ENCODE measurements at regions not wholly inside any gene's neighbourhood (a gene's known extent, or its start where the extent isn't known, plus 50 kb on each side); places are given as distances from the start of the nearest gene placed in this dataset.
A peak's percentile ranks its signal among the peaks of the same experiment; 100 is the strongest.

- no peak for ATAC-seq
Observed at GRCh38 chrX:45524805-45525204, 324.1 kb upstream of the DIPK2B start.

GRCh38 chrX:45524296-45524695 lies 323.6 kb upstream of the DIPK2B start:
- no peaks in the 10 kb centered on the region for H3K36me3 ChIP-seq
- no peak overlapping the region for H3K27ac ChIP-seq
- no peaks in the 10 kb centered on the region for H3K4me1 ChIP-seq
- TF ChIP-seq, protein P1, sequence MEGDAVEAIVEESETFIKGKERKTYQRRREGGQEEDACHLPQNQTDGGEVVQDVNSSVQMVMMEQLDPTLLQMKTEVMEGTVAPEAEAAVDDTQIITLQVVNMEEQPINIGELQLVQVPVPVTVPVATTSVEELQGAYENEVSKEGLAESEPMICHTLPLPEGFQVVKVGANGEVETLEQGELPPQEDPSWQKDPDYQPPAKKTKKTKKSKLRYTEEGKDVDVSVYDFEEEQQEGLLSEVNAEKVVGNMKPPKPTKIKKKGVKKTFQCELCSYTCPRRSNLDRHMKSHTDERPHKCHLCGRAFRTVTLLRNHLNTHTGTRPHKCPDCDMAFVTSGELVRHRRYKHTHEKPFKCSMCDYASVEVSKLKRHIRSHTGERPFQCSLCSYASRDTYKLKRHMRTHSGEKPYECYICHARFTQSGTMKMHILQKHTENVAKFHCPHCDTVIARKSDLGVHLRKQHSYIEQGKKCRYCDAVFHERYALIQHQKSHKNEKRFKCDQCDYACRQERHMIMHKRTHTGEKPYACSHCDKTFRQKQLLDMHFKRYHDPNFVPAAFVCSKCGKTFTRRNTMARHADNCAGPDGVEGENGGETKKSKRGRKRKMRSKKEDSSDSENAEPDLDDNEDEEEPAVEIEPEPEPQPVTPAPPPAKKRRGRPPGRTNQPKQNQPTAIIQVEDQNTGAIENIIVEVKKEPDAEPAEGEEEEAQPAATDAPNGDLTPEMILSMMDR (IDR thresholded peaks at IDR 0.05): no peak
- TF ChIP-seq POLR2A (IDR thresholded peaks at IDR 0.05) (no peak), POLR2AphosphoS5 (IDR thresholded peaks at IDR 0.05) (no peak)
- whole genome bisulfite sequencing, 2 donors (ENCODE audit: low coverage in 1 of 2): 82 to 90% methylated on average over 1 of the region's 1 CpG
- no peak overlapping the region for H3K4me3 ChIP-seq
- H3K9me3 ChIP-seq: no peaks in the 10 kb centered on the region
- ATAC-seq: no peak
- no peaks in the 10 kb centered on the region for H3K27me3 ChIP-seq

More at GRCh38 chrX:45524805-45525204, 324.1 kb upstream of the DIPK2B start:
- Histone ChIP-seq H3K9me3 (no peaks in the 10 kb centered on the region), H3K27ac (no peak overlapping the region), H3K27me3 (no peaks in the 10 kb centered on the region), H3K36me3 (no peaks in the 10 kb centered on the region), H3K4me3 (no peak overlapping the region), H3K4me1 (no peaks in the 10 kb centered on the region)
- no peak for TF ChIP-seq POLR2AphosphoS5 (IDR thresholded peaks at IDR 0.05)
- TF ChIP-seq, protein P1 (IDR thresholded peaks at IDR 0.05): no peak
- TF ChIP-seq POLR2A (IDR thresholded peaks at IDR 0.05): no peak
- TF ChIP-seq EP300 (IDR thresholded peaks at IDR 0.05): no peak
- WGBS, 2 donors (ENCODE audit: low coverage in 1 of 2): 53 to 100% methylated on average over 1 to 3 of the region's 3 CpGs

DNA sequence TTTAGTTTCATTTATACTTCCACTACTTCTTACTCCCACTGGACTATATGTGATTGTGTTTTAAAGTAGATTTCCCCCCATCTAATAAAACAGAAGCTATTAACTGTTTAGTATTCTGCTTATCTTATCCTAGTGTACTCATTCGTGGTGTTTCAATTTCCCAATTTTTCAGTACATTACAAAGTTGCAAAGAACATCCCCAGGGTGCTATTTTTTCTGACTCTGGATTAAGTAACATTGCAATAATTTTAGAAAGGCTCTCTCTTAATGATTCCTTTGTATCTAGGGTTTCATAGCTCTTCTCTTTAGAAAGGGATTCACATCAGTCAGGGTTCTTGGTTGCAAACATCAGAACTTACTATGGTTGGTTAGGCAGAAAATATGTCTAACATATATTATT lies 317.9 kb upstream of the DIPK2B start:
- Histone ChIP-seq H3K9me3 (no peaks in the 10 kb centered on the region), H3K36me3 (no peaks in the 10 kb centered on the region), H3K4me1 (peaks cover 0 to 26% (median 10%) of the 10 kb centered on the region in 3 donors), H3K27me3 (no peaks in the 10 kb centered on the region), H3K27ac (no peak overlapping the region), H3K4me3 (no peak overlapping the region)
- WGBS, 2 donors (ENCODE audit: low coverage in 1 of 2): 17 to 50% methylated on average over 1 of the region's 1 CpG
- TF ChIP-seq EP300 (IDR thresholded peaks at IDR 0.05) (no peak), POLR2AphosphoS5 (IDR thresholded peaks at IDR 0.05) (no peak)
- TF ChIP-seq, protein P1 (IDR thresholded peaks at IDR 0.05): no peak
- no peak for ATAC-seq

DNA sequence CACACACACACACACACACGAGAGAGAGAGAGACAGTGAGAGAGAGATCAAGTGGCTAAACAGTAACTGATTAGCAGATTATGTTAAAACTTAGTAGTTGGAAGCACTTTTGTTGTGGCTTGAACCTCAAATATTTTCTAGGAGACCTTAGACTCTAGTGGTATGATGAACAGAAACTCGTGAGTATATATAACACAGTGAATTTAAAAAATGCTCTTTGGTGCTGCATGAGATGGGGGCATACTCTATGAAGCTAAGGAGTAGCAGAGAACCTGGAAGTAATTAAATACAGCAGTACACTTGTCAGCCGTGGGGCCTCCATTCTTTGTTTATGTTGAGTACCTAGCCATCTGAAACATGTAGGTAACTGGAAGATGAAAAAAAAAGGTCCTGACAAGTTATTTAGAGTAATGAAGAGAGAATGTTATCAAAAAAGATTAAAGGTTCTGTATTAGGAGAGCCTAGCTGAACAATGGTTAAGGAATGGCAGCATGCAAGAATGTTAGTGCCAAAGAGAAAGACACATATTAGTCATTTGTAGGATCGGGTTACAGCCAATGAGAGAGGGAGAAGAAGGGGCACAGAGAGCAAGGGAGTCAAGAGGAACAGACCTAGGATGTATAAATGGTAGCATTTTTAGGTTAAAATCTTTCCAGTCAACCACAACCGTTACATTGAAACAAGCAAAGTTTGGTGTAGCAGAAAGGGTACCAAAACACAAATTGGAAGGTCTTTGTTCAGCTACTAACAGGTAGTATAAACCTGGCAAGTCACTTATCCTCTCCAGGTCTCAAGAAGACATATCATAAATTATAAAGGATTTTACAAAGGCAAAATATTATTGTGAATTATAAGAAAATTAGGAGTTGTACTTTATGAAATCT lies 316.7 kb upstream of the DIPK2B start:
- H3K27ac ChIP-seq: no peak overlapping the region
- 46 to 67% methylated on average over 1 to 4 of the region's 5 CpGs for WGBS, 2 donors (ENCODE audit: low coverage in 1 of 2)
- H3K9me3 ChIP-seq: no peaks in the 10 kb centered on the region
- H3K4me3 ChIP-seq: no peak overlapping the region
- ATAC-seq: no peak
- no peaks in the 10 kb centered on the region for H3K27me3 ChIP-seq
- peaks cover 0 to 27% (median 10%) of the 10 kb centered on the region in 3 donors for H3K4me1 ChIP-seq
- no peak for TF ChIP-seq EP300 (IDR thresholded peaks at IDR 0.05)
- no peaks in the 10 kb centered on the region for H3K36me3 ChIP-seq

DNA sequence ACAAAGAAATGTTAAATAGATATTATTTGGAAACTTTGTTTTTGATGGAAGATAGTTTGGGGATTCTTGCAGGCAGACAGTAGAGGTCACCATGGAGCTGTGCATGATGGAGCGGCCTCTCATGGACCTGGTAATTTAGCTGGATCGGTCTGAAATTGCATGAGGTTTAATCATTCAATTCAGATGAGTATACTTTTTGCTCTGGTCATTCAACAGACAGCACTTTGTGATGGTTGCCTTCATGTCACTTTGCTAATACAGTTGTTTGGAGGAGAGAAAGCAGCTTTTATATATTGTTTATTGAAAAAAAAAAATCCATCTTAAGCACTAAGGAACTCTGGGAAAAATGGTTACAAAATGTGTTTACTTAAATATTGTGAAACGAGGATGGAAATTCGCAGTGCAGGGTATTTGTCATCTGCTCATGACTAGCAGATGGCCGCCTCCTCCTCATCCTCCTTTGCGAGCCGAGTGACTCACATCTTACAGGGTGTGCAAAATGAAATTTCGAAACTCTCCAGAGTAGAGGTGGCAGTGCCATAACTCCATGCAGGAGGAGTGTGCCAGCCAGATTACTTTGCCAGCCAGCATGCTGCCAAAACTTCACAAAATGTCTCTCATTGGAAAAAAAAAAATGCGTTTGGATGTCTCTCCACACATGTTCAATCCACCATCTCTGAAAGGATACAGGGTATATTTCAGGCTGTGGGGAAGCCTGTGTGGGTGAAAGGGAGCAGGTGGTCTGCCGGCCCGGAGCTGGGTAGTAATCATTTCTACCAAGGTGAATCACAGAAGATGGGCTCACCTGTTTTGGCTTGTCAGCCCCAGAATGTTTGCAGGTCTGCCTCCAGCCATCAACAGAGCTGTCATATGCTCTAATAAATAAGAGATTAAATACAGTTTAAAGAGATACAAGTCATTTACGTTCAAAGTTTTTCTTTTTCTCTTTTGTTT lies 314.9 kb upstream of the DIPK2B start:
- Histone ChIP-seq H3K4me1 (peaks cover 0 to 27% (median 10%) of the 10 kb centered on the region in 3 donors), H3K36me3 (no peaks in the 10 kb centered on the region), H3K27me3 (no peaks in the 10 kb centered on the region), H3K9me3 (no peaks in the 10 kb centered on the region), H3K27ac (peak overlapping the region; percentile 29 to 70 (median 68)), H3K4me3 (no peak overlapping the region)
- peak; percentile 94 for ATAC-seq
- WGBS, 2 donors (ENCODE audit: low coverage in 1 of 2): 23 to 29% methylated on average over 4 to 9 of the region's 12 CpGs
- no peak for TF ChIP-seq POLR2A (IDR thresholded peaks at IDR 0.05)
- peak; percentile 91 for TF ChIP-seq POLR2AphosphoS5 (IDR thresholded peaks at IDR 0.05)
- no peak for TF ChIP-seq EP300 (IDR thresholded peaks at IDR 0.05)
- TF ChIP-seq, protein P1 (IDR thresholded peaks at IDR 0.05): peak; percentile 23 to 67 (median 26)
